Stimulated activated CD4-positive, alpha-beta T cell treated with anti-CD3 and anti-CD28 coated beads, Interleukin-1b, Interleukin-23, amount 100 ng/mL, for 4 hours (primary cell): ENCODE measurements at regions not wholly inside any gene's neighbourhood (a gene's known extent, or its start where the extent isn't known, plus 50 kb on each side); places are given as distances from the start of the nearest gene placed in this dataset.
"Not testable (repeated sequence)": the region's sequence is repeated elsewhere in the genome, so short reads cannot be mapped to it uniquely, and the experiment has no call there.

Experiments used
- DNase-seq, 2 donors: peaks; one replicate each; pipeline ENCODE4 v3.0.0-alpha.2; 2020; ENCODE audit warnings: low read depth in 2 of 2

DNA sequence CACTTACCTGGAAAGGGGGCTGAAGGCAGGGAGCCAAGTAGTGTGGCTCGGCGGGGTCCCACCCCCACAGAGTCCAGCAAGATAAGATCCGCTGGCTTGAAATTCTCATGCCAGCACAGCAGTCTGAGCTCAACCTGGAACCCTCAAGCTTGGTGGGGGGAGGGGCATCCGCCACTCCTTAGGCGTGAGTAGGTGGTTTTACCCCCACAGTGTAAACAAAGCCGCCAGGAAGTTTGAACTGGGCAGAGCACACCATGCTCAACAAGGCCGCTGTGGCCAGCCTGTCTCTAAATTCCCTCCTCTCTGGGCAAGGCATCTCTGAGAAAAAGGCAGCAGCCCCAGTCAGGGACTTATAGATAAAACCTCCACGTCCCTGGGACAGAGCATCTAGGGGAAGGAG is 156.3 kb downstream of the KBTBD8 start:
- DNase-seq: no peak

DNA sequence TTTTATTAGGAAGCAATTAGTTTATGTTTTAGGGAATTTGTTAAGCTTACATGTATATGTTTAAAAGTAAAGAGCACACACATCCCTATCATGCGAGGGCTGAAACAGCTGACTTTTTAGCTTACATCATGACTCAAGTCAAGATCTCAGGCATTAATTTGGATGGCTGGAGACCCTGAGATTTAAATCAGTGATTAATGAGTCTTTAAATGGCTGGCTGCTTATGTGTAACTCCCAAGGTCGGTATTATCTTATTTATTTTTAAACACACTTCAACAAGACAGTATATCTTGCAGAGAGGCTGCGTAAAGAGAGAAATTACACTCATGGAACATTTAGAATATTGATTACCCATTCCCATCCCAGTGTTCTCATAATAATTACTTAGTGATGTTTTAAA is 169.4 kb downstream of the KBTBD8 start:
- DNase-seq: no peak

DNA sequence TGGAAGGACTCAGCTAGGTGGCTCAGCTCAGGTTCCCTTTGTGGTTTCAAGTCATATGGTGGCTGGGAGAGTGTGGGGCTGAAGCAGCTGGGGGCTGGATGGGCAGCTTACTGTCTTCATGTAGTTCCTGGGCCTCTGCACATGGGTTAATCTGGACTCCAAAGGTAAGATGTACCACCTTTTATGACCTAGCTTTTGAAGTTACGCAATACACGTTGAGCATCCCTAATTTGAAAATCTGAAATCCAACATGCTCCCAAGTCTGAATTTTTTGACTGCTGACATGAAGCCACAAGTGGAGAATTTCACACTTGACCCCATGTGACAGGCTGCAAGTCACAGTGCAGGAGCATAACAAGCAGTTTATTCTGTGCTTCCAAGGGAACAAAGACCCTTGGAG is 173.7 kb downstream of the KBTBD8 start:
- no peak for DNase-seq

DNA sequence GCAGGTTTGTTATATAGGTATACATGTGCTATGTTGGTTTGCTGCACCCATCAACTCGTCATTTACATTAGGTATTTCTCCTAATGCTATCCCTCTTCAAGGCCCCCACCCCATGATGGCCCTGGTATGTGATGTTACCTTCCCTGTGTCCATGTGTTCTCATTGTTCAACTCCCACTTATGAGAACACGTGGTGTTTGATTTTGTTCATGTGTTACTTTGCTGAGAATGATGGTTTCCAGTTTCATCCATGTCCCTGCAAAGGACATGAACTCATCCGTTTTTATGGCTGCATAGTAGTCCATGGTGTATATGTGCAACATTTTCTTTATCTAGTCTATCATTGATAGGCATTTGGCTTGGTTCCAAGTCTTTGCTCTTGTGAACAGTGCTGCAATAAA is 175.0 kb downstream of the KBTBD8 start:
- not testable (repeated sequence) for DNase-seq

DNA sequence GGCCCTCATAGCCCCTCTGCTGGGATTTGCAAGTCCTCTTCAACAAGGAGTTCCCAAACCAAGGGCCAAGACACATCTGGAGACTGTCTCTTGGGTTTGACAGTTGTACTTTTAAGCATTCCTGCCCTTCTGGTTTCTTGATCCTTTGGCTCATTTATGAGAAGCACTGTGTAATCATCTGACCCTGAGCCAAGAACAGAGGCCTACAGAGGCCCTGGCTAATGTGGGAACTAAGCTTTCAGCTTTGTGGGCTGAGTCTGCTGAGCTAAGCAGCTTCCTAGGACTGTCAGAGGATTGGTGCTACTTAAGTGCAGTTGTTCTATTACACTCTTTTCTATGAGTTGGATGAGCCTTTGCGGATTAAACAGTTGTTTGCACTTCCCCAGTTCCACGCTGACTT is 178.3 kb downstream of the KBTBD8 start:
- DNase-seq: no peak

DNA sequence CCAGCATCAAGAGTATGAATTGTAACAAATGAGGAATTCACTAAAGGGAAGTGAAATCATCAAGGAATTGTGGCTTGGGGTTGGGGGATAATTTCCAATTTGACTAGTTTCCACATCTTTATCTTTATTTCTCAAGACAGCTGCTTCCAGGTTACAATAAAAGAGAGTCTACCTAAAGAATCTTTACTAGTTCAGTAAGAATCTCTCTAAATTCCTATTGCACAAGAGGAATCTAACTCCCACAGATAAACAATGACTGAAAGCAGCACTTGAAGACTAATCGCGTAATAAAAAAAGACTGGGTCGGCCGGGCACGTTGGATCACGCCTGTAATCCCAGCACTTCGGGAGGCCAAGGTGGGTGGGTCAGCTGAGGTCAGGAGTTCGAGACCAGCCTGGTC is 194.4 kb downstream of the KBTBD8 start:
- no peak for DNase-seq

- DNase-seq: no peak
Observed at GRCh38 chr3:67196677-67197076, 198.6 kb downstream of the KBTBD8 start.

DNA sequence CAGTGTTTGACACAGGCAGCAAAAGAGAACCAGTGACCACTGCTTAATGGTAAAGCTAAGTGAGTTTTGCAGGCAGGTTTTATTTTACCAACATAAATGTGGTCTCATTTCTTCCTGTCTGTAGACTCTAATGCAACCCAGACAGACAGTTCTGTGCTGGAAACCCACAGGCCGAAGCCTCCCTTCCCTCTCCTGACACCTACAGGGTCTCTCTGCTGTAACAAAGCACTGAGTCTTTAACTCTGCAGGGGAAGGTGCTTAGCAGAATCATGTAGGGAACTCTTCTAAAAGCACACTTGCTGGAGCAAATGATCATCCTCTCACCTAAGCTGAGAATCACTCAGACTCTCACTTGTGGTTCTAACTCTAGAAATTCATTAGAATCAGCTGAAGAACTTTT is 200.3 kb downstream of the KBTBD8 start:
- no peak for DNase-seq

GRCh38 chr3:67200618-67201017 is 202.5 kb downstream of the KBTBD8 start:
- no peak for DNase-seq

DNA sequence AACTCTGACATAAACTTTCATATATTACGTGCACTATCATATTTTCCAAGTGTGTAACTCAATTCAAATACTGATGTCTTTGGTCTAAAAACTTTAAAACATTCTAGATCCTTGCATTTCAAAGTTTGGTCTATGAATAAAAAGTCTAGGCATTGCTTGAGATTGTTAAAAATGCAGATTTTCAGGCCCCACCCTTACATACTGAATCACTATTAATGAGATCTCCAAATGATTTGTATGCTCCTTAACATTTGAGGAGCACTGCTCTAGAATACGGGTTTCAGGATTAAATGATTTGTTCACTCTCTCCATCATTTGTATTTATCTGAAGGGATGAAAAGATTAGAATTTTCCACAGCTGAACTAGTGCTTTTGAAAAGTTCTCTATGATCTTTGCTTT is 202.9 kb downstream of the KBTBD8 start:
- DNase-seq: no peak

DNA sequence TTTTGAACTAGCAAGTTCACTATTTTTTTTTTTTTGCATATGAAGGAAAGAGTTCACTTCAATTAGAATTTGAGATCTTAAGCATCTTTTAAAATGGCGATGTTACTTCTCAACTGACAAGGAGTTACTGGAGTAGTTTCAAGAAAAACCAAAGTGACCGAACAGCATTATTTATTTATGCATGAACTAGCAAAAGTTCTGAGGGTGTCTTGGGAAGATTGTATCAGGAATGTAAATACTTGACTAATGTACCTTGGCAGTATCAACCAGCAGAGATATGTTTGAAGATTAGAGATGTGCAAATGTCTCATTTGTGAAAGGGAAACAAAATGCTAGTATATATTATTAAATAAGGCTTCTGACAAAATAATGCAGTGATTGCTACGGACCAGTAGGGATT is 203.9 kb downstream of the KBTBD8 start:
- DNase-seq: no peak

- DNase-seq: no peak
Observed at GRCh38 chr3:67204951-67205350, 206.8 kb downstream of the KBTBD8 start.

GRCh38 chr3:67215690-67216089 is 217.6 kb downstream of the KBTBD8 start:
- no peak for DNase-seq

DNA sequence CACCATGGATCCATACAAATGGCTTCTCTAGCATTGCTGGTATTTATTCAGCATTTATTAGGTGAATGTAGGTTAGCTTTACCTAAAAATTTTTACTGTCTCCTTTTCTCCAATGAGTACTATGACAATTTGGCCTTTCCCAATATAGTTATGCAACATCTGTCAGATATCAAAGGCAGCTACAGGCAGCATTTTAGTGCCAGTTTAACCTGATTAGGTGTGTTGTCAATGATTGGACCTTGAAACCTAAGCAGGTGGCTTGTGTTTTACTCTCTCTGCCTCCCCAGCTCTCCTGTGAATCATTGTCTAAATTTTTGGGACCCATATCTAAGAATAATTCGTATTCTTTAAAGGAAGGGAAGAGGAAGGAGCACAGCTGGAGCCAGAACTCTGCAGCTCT is 228.9 kb downstream of the KBTBD8 start:
- no peak for DNase-seq

DNA sequence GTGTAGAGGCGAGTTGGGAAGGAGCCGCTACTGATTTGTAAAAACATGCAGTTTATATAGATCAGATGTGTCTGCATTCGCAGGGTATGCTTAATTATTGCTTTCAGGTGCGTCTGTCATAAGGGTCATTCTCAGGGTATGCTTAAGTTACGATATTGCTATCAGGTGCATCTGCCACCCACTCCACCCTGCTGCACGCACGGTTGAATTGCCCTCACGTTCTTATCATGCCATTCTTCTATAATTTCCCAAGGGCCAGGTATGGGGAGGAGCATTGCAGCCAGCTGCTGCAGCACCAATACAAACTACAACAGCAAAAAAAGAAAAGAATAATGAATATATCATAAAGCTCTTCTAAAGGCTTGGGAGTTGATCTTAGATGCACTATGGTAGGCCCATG is 230.0 kb downstream of the KBTBD8 start:
- DNase-seq: no peak

DNA sequence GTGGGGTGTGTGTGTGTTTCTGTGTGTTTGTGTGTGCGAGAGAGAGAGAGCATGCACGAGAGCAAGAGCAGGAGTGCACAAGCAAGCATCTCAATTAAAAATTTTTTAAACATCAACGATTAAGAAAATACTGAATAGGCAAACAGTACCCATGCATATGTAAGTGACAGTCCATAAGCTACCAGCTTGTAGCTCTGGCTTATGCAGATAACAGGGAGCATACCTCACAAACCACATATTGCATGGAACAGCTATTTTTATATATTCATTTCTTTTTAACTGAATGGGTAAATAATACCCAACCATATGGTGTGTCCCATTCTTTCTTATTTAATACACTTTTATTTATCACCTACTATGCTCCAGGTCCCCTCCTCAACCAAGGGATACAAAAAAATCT is 234.5 kb downstream of the KBTBD8 start:
- no peak for DNase-seq

- no peak for DNase-seq
Observed at GRCh38 chr3:67239353-67239752, 241.2 kb downstream of the KBTBD8 start.

DNA sequence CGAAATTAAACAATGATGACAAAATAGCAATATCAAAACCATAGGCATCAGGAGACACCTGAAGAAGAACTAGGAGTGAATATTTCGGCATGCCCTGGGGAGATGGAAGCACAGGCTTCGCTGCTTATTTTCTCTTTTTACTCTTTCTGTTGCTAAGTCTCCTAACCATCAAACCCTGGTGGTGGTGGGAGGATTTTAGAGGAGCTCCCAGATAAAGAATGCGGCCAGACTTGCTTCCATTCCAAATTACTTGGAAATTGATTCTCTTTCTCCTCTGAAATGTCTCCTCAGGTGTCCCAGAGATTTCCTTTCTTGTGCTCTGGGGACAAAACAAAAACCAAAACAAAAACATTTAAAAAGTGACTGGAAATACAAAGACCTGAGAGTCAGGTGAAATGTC is 243.0 kb downstream of the KBTBD8 start:
- no peak for DNase-seq

GRCh38 chr3:67244130-67244529 is 246.0 kb downstream of the KBTBD8 start:
- DNase-seq: no peak

DNA sequence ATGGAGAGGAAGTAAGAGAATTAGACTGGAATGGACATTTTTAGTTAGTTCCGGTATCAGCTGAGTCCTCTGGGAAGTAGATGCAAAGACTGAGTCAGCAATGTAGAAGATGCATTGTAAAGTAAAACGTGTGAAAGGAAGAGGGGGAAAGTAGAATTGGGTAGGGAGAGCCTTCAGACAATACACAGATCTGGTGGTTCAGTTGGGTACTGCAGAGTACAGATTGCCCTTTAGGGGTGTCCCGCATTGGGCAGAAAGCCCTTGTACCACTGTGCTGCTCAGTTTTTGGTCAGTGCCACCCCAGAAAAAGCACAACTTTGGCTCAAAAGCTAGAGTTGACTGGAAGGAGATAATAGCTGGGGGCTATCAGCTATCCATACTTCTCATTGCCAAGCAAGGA is 247.4 kb downstream of the KBTBD8 start:
- no peak for DNase-seq

DNA sequence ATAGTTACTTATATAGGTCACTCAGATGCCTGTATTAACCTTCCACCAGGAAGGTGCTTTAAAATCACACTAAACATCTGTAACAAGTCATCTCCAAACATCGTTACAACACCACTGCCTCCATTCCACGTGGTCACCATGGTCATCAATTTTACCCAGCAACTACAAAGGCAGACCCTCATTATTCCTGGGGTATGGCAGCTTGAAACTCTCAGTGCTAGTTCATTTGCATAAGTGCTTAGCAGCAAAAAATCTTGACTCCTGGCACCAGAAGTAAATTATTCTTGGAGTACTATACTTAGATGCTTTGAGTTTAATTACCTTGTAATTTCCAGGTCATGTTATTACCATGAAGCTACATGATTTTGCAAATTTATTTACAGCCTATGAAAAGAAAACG is 250.6 kb downstream of the KBTBD8 start:
- no peak for DNase-seq

DNA sequence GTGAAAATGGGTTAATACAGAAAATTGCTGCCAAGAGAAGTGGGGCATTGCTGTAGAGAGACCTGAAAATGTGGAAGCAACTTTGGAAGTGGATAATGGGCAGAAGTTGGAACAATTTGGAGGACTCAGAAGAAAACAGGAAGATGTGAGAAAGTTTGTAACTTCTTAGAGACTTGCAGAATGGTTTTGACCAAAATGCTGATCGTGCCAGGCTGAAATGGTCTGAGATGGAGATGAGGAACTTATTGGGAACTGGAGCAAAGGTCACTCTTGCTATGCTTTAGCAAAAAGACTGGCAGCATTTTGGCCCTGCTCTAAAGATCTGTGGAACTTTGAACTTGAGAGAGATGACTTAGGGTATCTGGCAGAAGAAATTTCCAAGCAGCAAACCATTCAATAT is 254.8 kb downstream of the KBTBD8 start:
- DNase-seq: not testable (repeated sequence)

DNA sequence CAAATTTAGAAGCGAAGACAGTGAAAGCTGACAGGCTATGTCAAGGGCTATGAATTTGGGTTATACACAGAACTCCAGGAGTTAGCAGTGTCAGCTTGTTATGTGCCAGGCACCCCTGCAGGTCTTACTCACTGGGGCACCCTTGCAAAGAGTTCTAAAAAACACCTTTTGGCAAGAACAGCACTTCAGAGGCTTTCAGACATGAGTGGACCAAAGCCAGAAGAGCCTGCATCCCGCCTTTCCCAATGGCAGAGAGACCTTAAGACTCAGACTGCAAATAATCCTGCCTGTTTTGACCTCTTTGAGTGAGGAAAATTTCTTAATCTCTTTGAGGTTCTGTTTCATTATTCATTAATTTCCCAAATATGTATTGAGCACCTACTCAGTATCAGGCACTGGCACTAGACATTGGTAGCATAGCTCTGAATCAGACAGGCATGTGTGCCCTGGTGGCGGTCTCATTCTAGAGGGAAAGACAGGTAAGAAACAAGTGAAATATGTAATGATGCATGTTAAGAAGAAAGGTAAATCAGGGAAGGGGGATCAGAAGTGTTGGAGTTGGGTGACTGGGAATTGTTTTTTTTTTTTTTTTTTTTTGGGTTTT is 280.0 kb downstream of the KBTBD8 start:
- DNase-seq: no peak

DNA sequence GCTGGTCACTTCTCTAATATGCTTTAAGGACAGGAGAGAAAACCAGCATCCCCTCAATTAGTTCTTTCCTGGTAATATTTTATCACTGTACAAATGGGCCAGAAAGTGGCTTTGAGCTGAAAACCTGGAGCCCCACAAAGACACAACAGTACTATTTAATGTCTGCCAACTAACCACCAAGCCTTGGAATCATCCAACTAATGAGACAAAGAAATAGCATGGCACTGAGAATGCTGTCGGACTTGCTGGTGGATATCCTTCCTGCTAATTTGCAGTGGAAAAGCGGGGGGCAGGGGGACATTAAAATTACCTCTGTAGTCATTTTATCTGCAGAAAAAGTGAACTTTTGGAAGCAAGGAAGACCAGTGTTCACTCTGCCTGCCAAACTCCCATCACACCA is 288.5 kb downstream of the KBTBD8 start:
- no peak for DNase-seq
